ENCODE measurements at regions not wholly inside any gene's neighbourhood (a gene's known extent, or its start where the extent isn't known, plus 50 kb on each side); places are given as distances from the start of the nearest gene placed in this dataset.
"Not testable (repeated sequence)": the region's sequence is repeated elsewhere in the genome, so short reads cannot be mapped to it uniquely, and the experiment has no call there.

DNA sequence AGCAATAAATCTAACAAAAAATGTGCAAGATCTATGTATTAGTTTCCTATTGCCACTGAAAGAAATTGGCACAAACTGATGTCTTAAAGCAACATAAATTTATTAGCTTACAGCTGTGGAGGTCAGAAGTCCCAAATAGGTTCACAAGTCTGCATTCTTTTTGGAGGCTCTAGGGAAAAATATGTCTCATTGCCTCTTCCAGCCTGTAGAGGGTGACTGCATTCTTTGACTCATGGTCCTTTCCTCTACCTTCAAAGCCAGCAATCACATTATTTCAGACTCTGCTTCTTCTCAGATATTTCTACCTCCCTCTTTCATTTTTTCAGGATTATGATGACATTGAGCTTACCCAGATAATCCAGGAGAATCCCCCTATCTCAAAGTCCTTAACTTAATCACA, 1531.1 kb downstream of the KHDRBS2 start:
- no peaks in the 10 kb centered on the region for H3K27me3 Mint-ChIP-seq (ENCODE audit: low read depth)
- no peak overlapping the region for H3K4me3 Mint-ChIP-seq
- peaks cover 5% of the 10 kb centered on the region for H3K9me3 Mint-ChIP-seq
- H3K27ac Mint-ChIP-seq (ENCODE audit: unreplicated experiment): no peak overlapping the region
- DNase-seq (ENCODE audit: low read depth, low spot score): no peak
- TF ChIP-seq, protein P1, sequence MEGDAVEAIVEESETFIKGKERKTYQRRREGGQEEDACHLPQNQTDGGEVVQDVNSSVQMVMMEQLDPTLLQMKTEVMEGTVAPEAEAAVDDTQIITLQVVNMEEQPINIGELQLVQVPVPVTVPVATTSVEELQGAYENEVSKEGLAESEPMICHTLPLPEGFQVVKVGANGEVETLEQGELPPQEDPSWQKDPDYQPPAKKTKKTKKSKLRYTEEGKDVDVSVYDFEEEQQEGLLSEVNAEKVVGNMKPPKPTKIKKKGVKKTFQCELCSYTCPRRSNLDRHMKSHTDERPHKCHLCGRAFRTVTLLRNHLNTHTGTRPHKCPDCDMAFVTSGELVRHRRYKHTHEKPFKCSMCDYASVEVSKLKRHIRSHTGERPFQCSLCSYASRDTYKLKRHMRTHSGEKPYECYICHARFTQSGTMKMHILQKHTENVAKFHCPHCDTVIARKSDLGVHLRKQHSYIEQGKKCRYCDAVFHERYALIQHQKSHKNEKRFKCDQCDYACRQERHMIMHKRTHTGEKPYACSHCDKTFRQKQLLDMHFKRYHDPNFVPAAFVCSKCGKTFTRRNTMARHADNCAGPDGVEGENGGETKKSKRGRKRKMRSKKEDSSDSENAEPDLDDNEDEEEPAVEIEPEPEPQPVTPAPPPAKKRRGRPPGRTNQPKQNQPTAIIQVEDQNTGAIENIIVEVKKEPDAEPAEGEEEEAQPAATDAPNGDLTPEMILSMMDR (conservative IDR thresholded peaks at IDR 0.05): no peak
- peaks cover 6% of the 10 kb centered on the region for H3K4me1 Mint-ChIP-seq
- H3K36me3 Mint-ChIP-seq (ENCODE audit: low read depth): peaks cover 3% of the 10 kb centered on the region

DNA sequence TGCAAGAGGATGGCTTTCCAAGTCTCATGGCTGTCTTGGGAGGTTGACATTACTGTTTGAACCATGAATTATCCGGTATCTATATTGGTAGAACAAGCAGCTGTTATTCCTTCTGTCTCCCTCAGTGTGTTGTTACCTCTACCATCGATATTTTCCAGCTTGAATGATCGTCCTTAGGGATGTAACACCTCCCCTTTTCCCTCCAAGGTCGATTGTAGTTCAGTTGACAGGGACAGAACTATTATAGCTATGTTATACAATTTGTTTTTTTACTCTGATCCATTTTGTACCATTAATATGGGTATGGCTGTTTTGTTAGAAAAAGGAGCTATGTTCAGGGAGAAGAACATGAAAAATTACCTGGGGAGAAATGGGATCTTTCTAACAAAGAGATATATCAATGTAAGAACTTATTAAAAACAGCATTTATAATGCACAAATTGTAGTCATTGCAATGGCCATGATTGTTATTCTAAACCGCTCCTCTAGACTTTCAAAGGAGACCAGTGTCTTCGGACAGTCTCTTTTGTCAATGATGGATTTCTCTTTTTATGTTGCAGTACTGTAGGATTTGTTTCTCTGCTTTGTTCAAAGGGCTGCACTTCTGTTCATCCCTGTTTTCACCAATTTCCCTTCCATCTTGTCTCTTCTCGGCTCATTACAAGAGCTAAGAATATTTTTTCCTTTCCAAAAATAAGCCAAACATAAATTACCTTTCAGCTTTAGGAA, 1535.5 kb downstream of the KHDRBS2 start:
- not testable (repeated sequence) for H3K4me1 Mint-ChIP-seq; H3K36me3 Mint-ChIP-seq (ENCODE audit: low read depth); H3K4me3 Mint-ChIP-seq; DNase-seq (ENCODE audit: low read depth, low spot score); H3K27ac Mint-ChIP-seq (ENCODE audit: unreplicated experiment); H3K27me3 Mint-ChIP-seq (ENCODE audit: low read depth); H3K9me3 Mint-ChIP-seq

DNA sequence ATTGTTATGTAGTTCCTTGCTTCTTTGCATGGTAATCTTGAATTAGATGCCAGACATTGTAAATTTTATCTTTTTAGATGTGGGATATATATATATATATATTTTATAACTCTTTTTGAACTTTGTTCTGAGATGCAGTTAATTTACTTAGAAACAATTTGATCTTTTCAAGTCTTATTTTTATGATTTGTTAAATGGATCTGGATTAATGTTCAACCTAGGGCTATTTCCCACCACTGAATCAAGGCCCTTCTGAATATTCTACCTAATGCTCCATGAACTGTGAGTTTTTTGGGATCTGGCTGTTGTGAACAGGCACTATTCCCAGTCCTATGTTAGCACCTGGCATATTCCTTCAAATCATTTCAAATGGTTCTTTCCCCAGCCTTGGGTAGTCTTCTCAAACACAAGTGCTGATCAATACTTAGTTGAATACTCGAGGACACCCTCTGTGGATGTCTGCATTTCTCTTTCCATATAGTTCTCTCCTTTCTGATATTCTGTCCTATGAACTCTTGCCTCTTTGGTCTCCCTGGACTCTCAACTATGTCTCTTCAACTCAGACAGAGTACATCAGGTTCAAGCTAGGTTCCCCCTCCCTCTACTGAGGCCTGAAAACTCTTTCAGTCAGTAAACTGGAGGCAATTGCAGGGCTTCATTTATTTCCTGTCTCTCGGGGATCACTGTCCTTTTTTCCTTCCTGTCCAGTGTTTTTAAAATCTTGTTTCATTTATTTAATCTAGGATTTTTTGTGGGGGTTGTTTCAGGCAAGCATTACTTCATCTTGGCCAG, 1538.1 kb downstream of the KHDRBS2 start:
- H3K4me3 Mint-ChIP-seq; H3K27ac Mint-ChIP-seq (ENCODE audit: unreplicated experiment); H3K9me3 Mint-ChIP-seq; H3K36me3 Mint-ChIP-seq (ENCODE audit: low read depth); H3K4me1 Mint-ChIP-seq; H3K27me3 Mint-ChIP-seq (ENCODE audit: low read depth); DNase-seq (ENCODE audit: low read depth, low spot score): not testable (repeated sequence)

DNA sequence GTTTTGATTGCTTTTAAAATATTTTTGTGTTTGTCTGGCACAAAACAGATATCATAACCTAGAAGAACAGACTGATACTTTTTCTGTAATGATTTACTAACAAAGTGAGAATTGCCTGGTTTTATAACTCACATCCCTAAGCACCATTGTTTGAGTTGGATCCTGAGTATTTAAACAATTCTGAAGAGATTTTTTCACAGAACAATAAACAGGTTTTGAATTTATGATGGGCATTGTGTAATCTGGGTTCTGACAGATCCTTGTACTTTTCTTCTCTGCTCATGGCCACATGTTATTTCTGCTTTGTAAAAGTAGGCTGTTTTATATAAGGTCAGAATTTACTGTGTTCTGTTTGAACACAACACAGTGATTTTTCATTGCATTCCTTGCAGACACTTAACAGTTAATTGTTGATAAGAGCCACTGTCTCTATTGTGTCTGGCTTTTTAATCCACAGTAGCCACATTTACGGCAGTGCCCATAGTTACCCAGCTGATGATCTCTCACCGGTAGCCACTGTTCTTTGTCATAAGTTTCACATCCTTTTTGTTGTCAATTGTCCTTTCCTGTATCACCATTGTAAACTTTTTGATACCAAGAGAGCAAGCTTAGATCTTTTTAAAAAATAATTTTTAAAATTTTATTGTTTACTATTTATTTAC, 1548.1 kb downstream of the KHDRBS2 start:
- H3K4me3 Mint-ChIP-seq; H3K27me3 Mint-ChIP-seq (ENCODE audit: low read depth); H3K36me3 Mint-ChIP-seq (ENCODE audit: low read depth); H3K27ac Mint-ChIP-seq (ENCODE audit: unreplicated experiment); DNase-seq (ENCODE audit: low read depth, low spot score); H3K4me1 Mint-ChIP-seq; H3K9me3 Mint-ChIP-seq: not testable (repeated sequence)

DNA sequence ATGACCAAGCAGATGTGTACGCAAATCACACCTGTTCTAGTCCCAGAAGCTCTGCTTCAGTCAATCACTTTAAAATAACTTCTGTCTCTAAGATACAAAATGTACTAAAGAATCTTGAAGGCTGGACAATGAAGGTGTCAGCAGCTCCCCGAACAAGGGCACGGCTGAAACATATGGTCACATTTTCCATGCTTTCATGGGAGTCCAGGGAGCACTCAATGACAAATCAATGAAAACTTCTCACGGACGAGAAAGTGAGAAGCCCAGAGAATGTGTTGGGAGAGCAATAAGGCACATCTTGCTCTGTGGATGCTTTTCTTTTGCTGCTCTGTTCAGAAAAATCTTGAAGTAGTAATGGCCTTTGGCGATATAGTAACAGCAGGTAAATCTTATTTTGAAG, 1548.7 kb downstream of the KHDRBS2 start:
- not testable (repeated sequence) for H3K9me3 Mint-ChIP-seq; H3K27me3 Mint-ChIP-seq (ENCODE audit: low read depth); H3K36me3 Mint-ChIP-seq (ENCODE audit: low read depth); DNase-seq (ENCODE audit: low read depth, low spot score); H3K4me3 Mint-ChIP-seq; H3K4me1 Mint-ChIP-seq; H3K27ac Mint-ChIP-seq (ENCODE audit: unreplicated experiment)

DNA sequence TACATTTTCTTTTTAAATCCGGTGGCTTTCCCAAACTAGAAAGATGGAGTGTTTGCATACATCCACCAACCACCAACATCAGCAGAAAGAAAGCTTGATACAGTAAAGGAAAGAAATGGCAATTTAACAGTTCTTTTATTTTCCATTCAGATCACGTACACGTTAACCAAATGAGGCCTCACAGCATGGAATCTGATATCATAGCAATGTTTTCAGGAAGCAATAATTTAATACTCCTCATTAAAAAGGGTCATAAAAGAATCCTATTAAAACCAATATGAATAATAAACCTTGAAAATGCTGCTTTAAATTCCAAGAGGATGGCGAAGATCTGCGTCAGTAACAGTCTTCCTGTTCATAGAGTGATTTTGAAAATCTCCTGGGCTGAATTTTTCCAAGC, 1562.1 kb downstream of the KHDRBS2 start:
- not testable (repeated sequence) for H3K4me3 Mint-ChIP-seq; H3K36me3 Mint-ChIP-seq (ENCODE audit: low read depth); DNase-seq (ENCODE audit: low read depth, low spot score); H3K27me3 Mint-ChIP-seq (ENCODE audit: low read depth); H3K27ac Mint-ChIP-seq (ENCODE audit: unreplicated experiment); H3K4me1 Mint-ChIP-seq; H3K9me3 Mint-ChIP-seq

DNA sequence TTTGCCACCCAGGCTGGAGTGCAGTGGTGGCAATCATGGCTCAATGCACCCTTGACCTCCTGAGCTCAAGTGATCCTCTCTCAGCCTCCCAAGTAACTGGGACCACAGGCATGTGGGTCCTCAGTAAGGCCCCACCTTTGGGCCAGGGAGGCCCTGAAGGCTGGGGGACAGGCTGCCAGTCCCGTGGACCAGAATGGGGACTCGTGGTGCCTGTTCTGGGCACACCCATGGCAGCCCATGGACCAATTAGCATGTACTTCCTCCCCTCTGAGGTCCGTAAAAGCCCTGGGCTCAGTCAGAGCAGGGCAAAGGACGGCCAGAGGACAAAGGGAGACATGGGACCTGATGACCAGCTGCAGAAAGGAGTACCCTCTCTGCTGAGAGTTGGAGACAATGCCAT, 1590.8 kb downstream of the KHDRBS2 start:
- TF ChIP-seq, protein P1 (conservative IDR thresholded peaks at IDR 0.05): no peak

DNA sequence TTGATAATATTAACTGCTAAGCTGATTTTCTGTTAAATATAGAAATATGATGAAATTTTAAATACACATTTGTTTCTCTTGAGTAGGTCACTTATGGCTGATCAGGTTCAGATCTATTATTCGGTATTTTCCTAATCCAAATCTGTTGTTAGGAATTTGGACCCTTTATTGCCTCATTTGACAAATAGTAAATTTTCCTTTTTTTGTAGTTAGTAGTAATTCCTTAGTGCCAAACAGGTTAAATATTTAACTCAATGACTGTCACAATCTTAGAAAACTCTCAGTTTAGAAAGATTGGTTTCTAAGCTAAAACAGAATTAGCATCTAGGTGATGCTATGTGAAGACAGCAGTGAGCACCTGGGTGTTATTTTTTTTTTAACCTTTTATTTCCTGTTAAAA, 1598.9 kb downstream of the KHDRBS2 start:
- H3K9me3 Mint-ChIP-seq: no peaks in the 10 kb centered on the region
- H3K4me1 Mint-ChIP-seq: peaks cover 3% of the 10 kb centered on the region
- no peak overlapping the region for H3K27ac Mint-ChIP-seq (ENCODE audit: unreplicated experiment)
- no peak for DNase-seq (ENCODE audit: low read depth, low spot score)
- no peaks in the 10 kb centered on the region for H3K27me3 Mint-ChIP-seq (ENCODE audit: low read depth)
- no peaks in the 10 kb centered on the region for H3K36me3 Mint-ChIP-seq (ENCODE audit: low read depth)
- H3K4me3 Mint-ChIP-seq: no peak overlapping the region
- TF ChIP-seq, protein P1 (conservative IDR thresholded peaks at IDR 0.05): no peak

More for the DNA sequence above, 1590.8 kb downstream of the KHDRBS2 start:
- H3K4me3 Mint-ChIP-seq: no peak overlapping the region
- H3K9me3 Mint-ChIP-seq: no peaks in the 10 kb centered on the region
- no peak for DNase-seq (ENCODE audit: low read depth, low spot score)
- H3K4me1 Mint-ChIP-seq: no peaks in the 10 kb centered on the region
- no peaks in the 10 kb centered on the region for H3K27me3 Mint-ChIP-seq (ENCODE audit: low read depth)
- H3K36me3 Mint-ChIP-seq (ENCODE audit: low read depth): no peaks in the 10 kb centered on the region
- H3K27ac Mint-ChIP-seq (ENCODE audit: unreplicated experiment): no peak overlapping the region

Data from neural crest cell (in vitro differentiated cells).